SK-N-SH treated with all-trans-retinoic acid at 6 μM for 48 hours (cell line): ENCODE measurements at regions not wholly inside any gene's neighbourhood (a gene's known extent, or its start where the extent isn't known, plus 50 kb on each side); places are given as distances from the start of the nearest gene placed in this dataset.

ENCODE experiments used
- ATAC-seq: fragments of 200-7000 bp; cut with Tn5 transposase; 3 replicates; pipeline ENCODE4 v1.9.1; 2020; ENCODE audit warnings: mild to moderate bottlenecking, moderate library complexity
- ARNTL ChIP-seq: fragments of 450-650 bp; formaldehyde crosslinking; IDR thresholded peaks from 2 replicates; pipeline ENCODE4 v1.5.0; 2020; ENCODE audit warnings: low read depth, mild to moderate bottlenecking, moderate library complexity, borderline replicate concordance
- BACH2 ChIP-seq: fragments of 250-450 bp; sonication (Bioruptor Pico); IDR thresholded peaks from 2 replicates; pipeline ENCODE4 v1.9.0; 2021; ENCODE audit warnings: mild to moderate bottlenecking, borderline replicate concordance
- CSDC2 ChIP-seq: fragments of 250-450 bp; sonication (Bioruptor Pico); IDR thresholded peaks from 2 replicates; pipeline ENCODE4 v1.5.0; 2020; ENCODE audit warnings: mild to moderate bottlenecking, moderate library complexity
- ESRRG ChIP-seq: fragments of 250-450 bp; sonication (Bioruptor Pico); IDR thresholded peaks from 2 replicates; pipeline ENCODE4 v1.6.1; 2021; ENCODE audit warnings: mild to moderate bottlenecking
- GLIS3 ChIP-seq: fragments of 250-450 bp; sonication (Bioruptor Pico); IDR thresholded peaks from 2 replicates; pipeline ENCODE4 v1.5.0; 2020; ENCODE audit warnings: mild to moderate bottlenecking, moderate library complexity
- ISL1 ChIP-seq: fragments of 250-450 bp; sonication (Bioruptor Pico); IDR thresholded peaks from 2 replicates; pipeline ENCODE4 v2.1.2; 2022; ENCODE audit warnings: mild to moderate bottlenecking, moderate library complexity
- OSR1 ChIP-seq: fragments of 250-450 bp; sonication (Bioruptor Pico); IDR thresholded peaks from 2 replicates; pipeline ENCODE4 v1.8.0; 2022; ENCODE audit warnings: moderate library complexity, mild to moderate bottlenecking, inconsistent platforms
- PATZ1 ChIP-seq: fragments of 250-450 bp; sonication (Bioruptor Pico); IDR thresholded peaks from 2 replicates; pipeline ENCODE4 v1.8.0; 2020; ENCODE audit warnings: mild to moderate bottlenecking, moderate library complexity, borderline replicate concordance
- PPARA ChIP-seq: fragments of 250-450 bp; sonication (Bioruptor Pico); IDR thresholded peaks from 2 replicates; pipeline ENCODE4 v1.5.0; 2020; ENCODE audit warnings: mild to moderate bottlenecking, borderline replicate concordance
- RARB ChIP-seq: fragments of 250-450 bp; sonication (Bioruptor Pico); IDR thresholded peaks from 2 replicates; pipeline ENCODE4 v1.8.0; 2021; ENCODE audit warnings: mild to moderate bottlenecking, moderate library complexity
- SNAI2 ChIP-seq: fragments of 250-450 bp; sonication (Bioruptor Pico); IDR thresholded peaks from 2 replicates; pipeline ENCODE4 v1.5.0; 2020; ENCODE audit warnings: mild to moderate bottlenecking, moderate library complexity
- TCF4 ChIP-seq: fragments of 250-450 bp; sonication (Bioruptor Pico); IDR thresholded peaks from 2 replicates; pipeline ENCODE4 v1.8.0; 2021; ENCODE audit warnings: mild to moderate bottlenecking, moderate library complexity, borderline replicate concordance
- TOX ChIP-seq: fragments of 250-450 bp; sonication (Bioruptor Pico); IDR thresholded peaks from 2 replicates; pipeline ENCODE4 v1.8.0; 2021; ENCODE audit warnings: mild to moderate bottlenecking, moderate library complexity, borderline replicate concordance
- TSHZ2 ChIP-seq: fragments of 250-450 bp; sonication (Bioruptor Pico); IDR thresholded peaks from 2 replicates; pipeline ENCODE4 v1.5.0; 2020; ENCODE audit warnings: mild to moderate bottlenecking, moderate library complexity
- ZC3H10 ChIP-seq: fragments of 250-450 bp; sonication (Bioruptor Pico); IDR thresholded peaks from 2 replicates; pipeline ENCODE4 v1.5.1; 2021; ENCODE audit warnings: mild to moderate bottlenecking, moderate library complexity
- ZFP3 ChIP-seq: fragments of 250-450 bp; sonication (Bioruptor Pico); IDR thresholded peaks from 2 replicates; pipeline ENCODE4 v1.5.0; 2020; ENCODE audit warnings: mild to moderate bottlenecking, moderate library complexity
- ZFP30 ChIP-seq: fragments of 450-650 bp; formaldehyde crosslinking; IDR thresholded peaks from 2 replicates; pipeline ENCODE4 v1.5.0; 2022; ENCODE audit warnings: mild to moderate bottlenecking, moderate library complexity
- ZNF70 ChIP-seq: fragments of 450-650 bp; formaldehyde crosslinking; IDR thresholded peaks from 2 replicates; pipeline ENCODE4 v1.5.0; 2020; ENCODE audit warnings: mild to moderate bottlenecking, moderate library complexity
- ZNF8 ChIP-seq: fragments of 450-650 bp; formaldehyde crosslinking; IDR thresholded peaks from 2 replicates; pipeline ENCODE4 v1.5.0; 2020; ENCODE audit warnings: mild to moderate bottlenecking, moderate library complexity
- TF ChIP-seq, protein P1 (sequence below): fragments of 250-450 bp; sonication (Bioruptor Pico); IDR thresholded peaks from 2 replicates; pipeline ENCODE4 v1.8.0; 2021; ENCODE audit warnings: low read depth, mild to moderate bottlenecking, moderate library complexity, borderline replicate concordance
- TF ChIP-seq, protein P2 (sequence below): fragments of 250-450 bp; sonication (Bioruptor Pico); IDR thresholded peaks from 2 replicates; pipeline ENCODE4 v1.5.1; 2021; ENCODE audit warnings: mild to moderate bottlenecking, moderate library complexity

DNA sequence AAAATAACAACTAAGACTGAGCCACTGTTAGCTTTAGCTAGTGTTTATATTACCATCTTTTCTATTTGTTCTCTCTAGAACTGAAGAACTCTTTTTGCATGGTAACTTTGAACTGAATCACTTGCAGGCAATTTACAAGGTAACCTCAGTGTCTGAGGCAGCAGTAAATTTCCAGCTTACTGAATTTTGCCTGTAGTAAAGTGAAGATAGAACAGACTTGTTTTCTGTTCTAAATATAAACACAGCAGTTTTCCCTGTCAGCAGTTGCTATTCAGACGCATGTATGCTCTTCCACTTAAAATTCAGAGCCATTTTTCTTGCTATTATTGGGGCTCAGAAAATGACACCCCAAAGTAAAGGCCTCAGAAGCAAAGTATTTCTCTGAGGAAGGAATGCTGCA is 974.0 kb upstream of the GJE1 start:
- TF ChIP-seq RARB (CRISPR knock-in tag) (no peak), GLIS3 (CRISPR knock-in tag) (no peak), ZNF70 (CRISPR knock-in tag) (no peak), PATZ1 (CRISPR knock-in tag) (no peak), PPARA (CRISPR knock-in tag) (no peak), OSR1 (CRISPR knock-in tag) (no peak), ISL1 (CRISPR knock-in tag) (no peak), SNAI2 (no peak), TCF4 (CRISPR knock-in tag) (no peak), ZFP30 (CRISPR knock-in tag) (no peak), TOX (CRISPR knock-in tag) (no peak)
- TF ChIP-seq, protein P1, sequence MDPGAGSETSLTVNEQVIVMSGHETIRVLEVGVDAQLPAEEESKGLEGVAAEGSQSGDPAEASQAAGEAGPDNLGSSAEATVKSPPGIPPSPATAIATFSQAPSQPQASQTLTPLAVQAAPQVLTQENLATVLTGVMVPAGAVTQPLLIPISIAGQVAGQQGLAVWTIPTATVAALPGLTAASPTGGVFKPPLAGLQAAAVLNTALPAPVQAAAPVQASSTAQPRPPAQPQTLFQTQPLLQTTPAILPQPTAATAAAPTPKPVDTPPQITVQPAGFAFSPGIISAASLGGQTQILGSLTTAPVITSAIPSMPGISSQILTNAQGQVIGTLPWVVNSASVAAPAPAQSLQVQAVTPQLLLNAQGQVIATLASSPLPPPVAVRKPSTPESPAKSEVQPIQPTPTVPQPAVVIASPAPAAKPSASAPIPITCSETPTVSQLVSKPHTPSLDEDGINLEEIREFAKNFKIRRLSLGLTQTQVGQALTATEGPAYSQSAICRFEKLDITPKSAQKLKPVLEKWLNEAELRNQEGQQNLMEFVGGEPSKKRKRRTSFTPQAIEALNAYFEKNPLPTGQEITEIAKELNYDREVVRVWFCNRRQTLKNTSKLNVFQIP (CRISPR knock-in tag): no peak
- TF ChIP-seq, protein P2, sequence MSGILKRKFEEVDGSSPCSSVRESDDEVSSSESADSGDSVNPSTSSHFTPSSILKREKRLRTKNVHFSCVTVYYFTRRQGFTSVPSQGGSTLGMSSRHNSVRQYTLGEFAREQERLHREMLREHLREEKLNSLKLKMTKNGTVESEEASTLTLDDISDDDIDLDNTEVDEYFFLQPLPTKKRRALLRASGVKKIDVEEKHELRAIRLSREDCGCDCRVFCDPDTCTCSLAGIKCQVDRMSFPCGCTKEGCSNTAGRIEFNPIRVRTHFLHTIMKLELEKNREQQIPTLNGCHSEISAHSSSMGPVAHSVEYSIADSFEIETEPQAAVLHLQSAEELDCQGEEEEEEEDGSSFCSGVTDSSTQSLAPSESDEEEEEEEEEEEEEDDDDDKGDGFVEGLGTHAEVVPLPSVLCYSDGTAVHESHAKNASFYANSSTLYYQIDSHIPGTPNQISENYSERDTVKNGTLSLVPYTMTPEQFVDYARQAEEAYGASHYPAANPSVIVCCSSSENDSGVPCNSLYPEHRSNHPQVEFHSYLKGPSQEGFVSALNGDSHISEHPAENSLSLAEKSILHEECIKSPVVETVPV (CRISPR knock-in tag): no peak
- ATAC-seq: no peak

DNA sequence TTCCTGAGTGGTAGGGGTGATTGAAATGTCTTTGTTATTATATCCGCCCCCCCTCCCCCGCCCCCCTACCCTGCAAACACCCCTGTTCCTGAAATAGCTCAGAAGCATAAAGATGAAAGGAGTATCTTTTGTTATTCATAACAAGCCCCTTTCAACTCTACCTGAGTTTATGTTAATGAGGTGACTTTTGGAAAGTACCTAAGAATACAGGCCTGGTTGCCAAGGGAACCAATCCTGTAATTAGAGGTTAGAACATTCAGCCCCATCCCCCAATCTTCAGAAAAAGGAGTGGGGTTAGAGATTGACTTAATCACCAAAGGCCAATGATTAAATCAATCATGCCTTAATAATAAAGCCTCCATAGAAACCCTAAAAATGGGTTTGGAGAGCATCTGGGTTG is 979.2 kb upstream of the GJE1 start:
- no peak for ATAC-seq
- TF ChIP-seq GLIS3 (CRISPR knock-in tag): no peak
- no peak for TF ChIP-seq TSHZ2 (CRISPR knock-in tag)
- TF ChIP-seq CSDC2: no peak
- TF ChIP-seq BACH2 (CRISPR knock-in tag): no peak
- TF ChIP-seq, protein P2 (CRISPR knock-in tag): no peak
- no peak for TF ChIP-seq ZFP3 (CRISPR knock-in tag)
- TF ChIP-seq PATZ1 (CRISPR knock-in tag): no peak
- TF ChIP-seq RARB (CRISPR knock-in tag): no peak
- TF ChIP-seq SNAI2: no peak
- TF ChIP-seq TOX (CRISPR knock-in tag): no peak
- no peak for TF ChIP-seq ZFP30 (CRISPR knock-in tag)
- no peak for TF ChIP-seq ZNF8 (CRISPR knock-in tag)
- TF ChIP-seq ZNF70 (CRISPR knock-in tag): no peak
- no peak for TF ChIP-seq ESRRG (CRISPR knock-in tag)
- no peak for TF ChIP-seq ZC3H10 (CRISPR knock-in tag)
- TF ChIP-seq ARNTL (CRISPR knock-in tag): no peak
- TF ChIP-seq ISL1 (CRISPR knock-in tag): no peak
- TF ChIP-seq, protein P1 (CRISPR knock-in tag): no peak
- no peak for TF ChIP-seq PPARA (CRISPR knock-in tag)
